DND-41 (cell line): ENCODE measurements at regions not wholly inside any gene's neighbourhood (a gene's known extent, or its start where the extent isn't known, plus 50 kb on each side); places are given as distances from the start of the nearest gene placed in this dataset.

Experiments
- EZH2 ChIP-seq: IDR thresholded peaks from 3 replicates; pipeline ENCODE4 v1.6.1; 2012; ENCODE audit warnings: borderline replicate concordance, low read depth, mild to moderate bottlenecking, moderate library complexity, low read length, inconsistent platforms; ENCODE audit not compliant: severe bottlenecking
- TF ChIP-seq, protein P1 (sequence below): IDR thresholded peaks from 2 replicates; pipeline ENCODE4 v1.5.1; 2012; ENCODE audit warnings: borderline replicate concordance, low read length, moderate library complexity, mild to moderate bottlenecking; ENCODE audit not compliant: poor library complexity, severe bottlenecking; ENCODE audit errors: extremely low read depth

DNA sequence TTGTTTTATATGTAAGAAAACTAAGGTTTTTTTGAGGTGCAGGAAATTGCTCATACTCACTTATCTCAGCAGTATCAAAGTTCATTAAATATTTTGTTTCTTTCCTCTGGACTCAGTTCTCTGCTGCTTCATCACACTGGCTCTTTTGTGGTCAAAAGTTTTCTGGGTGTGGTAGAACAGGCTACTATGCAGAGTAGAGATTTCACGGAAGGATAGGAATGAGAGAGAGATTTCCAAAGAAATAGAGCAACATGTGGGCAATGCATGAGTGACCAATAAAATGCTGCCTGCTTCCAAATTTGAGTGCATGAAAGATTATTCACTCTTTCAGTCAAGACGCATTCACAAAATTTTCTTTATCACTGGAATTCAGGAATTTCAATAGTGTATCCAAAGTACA lies 577.3 kb upstream of the SEMA6D start:
- TF ChIP-seq, protein P1, sequence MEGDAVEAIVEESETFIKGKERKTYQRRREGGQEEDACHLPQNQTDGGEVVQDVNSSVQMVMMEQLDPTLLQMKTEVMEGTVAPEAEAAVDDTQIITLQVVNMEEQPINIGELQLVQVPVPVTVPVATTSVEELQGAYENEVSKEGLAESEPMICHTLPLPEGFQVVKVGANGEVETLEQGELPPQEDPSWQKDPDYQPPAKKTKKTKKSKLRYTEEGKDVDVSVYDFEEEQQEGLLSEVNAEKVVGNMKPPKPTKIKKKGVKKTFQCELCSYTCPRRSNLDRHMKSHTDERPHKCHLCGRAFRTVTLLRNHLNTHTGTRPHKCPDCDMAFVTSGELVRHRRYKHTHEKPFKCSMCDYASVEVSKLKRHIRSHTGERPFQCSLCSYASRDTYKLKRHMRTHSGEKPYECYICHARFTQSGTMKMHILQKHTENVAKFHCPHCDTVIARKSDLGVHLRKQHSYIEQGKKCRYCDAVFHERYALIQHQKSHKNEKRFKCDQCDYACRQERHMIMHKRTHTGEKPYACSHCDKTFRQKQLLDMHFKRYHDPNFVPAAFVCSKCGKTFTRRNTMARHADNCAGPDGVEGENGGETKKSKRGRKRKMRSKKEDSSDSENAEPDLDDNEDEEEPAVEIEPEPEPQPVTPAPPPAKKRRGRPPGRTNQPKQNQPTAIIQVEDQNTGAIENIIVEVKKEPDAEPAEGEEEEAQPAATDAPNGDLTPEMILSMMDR, result no peak
- no peak for TF ChIP-seq EZH2
